GM12865 (cell line): ENCODE measurements at regions not wholly inside any gene's neighbourhood (a gene's known extent, or its start where the extent isn't known, plus 50 kb on each side); places are given as distances from the start of the nearest gene placed in this dataset.

Experiments
- DNase-seq: peaks from one replicate; pipeline ENCODE4 v3.0.0; 2010; ENCODE audit warnings: low read depth
- H3K4me3 ChIP-seq: 2 replicates; pipeline ENCODE4 v1.5.1; 2011; ENCODE audit warnings: mild to moderate bottlenecking, low read depth, low read length, control low read depth
- CTCF ChIP-seq: IDR thresholded peaks from 2 replicates; pipeline ENCODE4 v1.5.1; 2011; ENCODE audit warnings: low read length, control low read depth, low read depth, inconsistent platforms; ENCODE audit not compliant: insufficient read depth; ENCODE audit errors: missing control alignments

GRCh38 chr1:29679316-29679715 lies 443.0 kb downstream of the PTPRU start:
- no peak for TF ChIP-seq CTCF
- no peak for DNase-seq
- H3K4me3 ChIP-seq = no peak overlapping the region

DNA sequence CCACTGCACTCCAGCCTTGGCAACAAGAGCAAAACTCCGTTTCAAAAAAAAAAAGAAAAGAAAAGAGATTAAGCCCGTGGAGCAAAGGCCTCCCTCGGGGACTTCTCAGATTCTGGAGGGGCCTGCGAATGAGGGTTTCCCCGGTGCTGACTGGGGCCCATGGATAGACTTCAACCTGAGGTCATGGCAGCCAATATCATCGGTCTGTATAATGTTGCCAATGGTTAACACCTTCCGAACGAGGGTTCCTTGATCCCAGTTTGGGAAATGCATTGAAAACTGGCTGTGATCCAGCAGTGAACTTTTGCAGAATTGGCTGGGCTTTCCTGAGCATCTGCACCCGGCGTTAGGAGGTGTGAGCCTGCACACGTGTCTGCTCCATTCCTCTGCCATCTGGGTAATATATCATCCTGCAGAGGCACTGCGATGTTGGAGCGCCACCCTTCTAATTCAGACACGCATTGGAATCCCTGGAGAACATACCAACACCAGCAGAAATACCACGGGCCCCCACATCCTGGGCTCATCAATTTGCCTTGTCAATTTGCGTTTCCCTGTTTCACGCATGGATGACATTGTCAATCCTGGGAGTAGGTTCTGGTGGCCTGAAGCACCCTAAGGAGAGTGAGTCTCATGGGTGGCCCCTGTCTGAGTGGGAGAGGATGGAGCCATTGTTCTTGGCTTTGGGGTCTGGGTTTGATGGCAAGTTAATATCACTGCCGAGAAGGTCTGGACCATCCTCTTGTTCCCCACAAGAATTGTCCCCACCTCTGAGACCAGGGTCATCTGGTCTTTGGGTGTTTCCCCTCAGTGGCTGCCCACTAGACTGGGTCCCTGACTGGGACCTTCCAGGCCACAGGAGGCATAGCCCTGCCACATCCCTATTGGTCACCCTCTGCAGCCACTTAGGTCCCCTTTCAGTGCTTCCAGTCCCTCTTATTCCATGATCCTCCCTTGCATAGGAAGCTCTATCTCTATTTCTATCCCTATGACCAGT lies 441.0 kb downstream of the PTPRU start:
- no peak overlapping the region for H3K4me3 ChIP-seq
- no peak for DNase-seq
- no peak for TF ChIP-seq CTCF

DNA sequence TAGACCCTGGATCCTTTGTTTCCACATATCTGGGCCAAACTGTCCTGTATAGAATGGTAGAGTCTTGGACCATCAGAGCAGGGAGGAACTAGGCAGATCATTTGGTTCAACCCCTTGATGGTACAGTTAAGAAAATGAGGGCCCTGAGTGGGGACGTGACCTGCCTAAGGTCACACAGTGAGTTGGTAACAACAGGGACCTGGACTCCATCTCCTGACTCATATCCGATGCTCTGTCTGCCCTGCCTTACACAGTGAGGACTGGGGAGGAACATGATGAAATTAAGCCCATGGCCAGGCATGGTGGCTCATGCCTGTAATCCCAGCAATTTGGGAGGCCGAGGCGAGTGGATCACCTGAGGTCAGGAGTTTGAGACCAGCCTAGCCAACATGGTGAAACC lies 440.2 kb downstream of the PTPRU start:
- no peak overlapping the region for H3K4me3 ChIP-seq
- TF ChIP-seq CTCF = no peak
- DNase-seq = no peak

- DNase-seq = no peak
- TF ChIP-seq CTCF = no peak
- no peak overlapping the region for H3K4me3 ChIP-seq
Measured at GRCh38 chr1:29675481-29676263, 439.4 kb downstream of the PTPRU start.

DNA sequence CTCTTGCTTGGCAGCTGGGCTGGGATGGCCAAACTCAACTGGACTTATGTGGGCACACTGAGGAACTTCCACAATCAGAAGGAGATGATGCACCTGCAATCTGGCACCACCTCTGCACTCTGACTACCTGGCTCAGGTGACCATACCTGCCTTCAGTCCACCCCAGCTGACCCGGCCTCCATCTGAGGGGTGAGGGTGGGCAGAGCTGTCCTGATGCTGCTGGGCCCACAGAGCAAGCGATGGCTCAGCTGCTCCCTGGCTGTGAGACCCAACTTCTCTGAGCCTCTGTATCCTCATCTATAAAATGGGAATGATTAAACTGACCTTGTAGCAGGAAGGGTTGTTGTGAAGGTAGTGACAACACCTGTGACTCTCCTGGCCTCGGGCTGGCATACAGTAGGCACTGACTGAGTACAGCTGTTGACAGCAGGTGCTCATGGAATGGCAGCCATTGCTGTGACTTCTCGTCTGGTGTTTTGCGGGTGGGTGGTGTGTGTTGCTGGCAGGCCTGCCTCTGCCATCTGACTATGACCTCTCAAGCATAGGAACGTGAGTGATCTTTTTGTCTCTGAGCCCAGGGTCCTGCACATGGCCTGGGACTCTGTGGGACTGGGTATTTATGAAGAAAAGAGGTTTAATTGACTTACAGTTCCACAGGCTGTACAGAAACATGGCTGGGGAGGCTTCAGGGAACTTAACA lies 438.5 kb downstream of the PTPRU start:
- DNase-seq = no peak
- H3K4me3 ChIP-seq = no peak overlapping the region
- TF ChIP-seq CTCF = no peak

GRCh38 chr1:29673669-29674626 lies 437.6 kb downstream of the PTPRU start:
- no peak for TF ChIP-seq CTCF
- no peak overlapping the region for H3K4me3 ChIP-seq
- no peak for DNase-seq
